CD4-positive, alpha-beta T cell (primary cell): ENCODE measurements at regions not wholly inside any gene's neighbourhood (a gene's known extent, or its start where the extent isn't known, plus 50 kb on each side); places are given as distances from the start of the nearest gene placed in this dataset.

Experiments
- ATAC-seq: fragments of 200-7000 bp; cut with Tn5 transposase; one replicate; pipeline ENCODE4 v1.10.0; 2022; ENCODE audit warnings: mild to moderate bottlenecking; ENCODE audit not compliant: poor library complexity
- CTCF ChIA-PET: fragments of 350-600 bp; sonication (Branson Sonifier 250); formaldehyde crosslinking; loops from one replicate; lab custom pipeline; 2021; ENCODE audit warnings: antibody characterized with exemption, inconsistent platforms; lab: Charles Lee
- POLR2A ChIA-PET: fragments of 350-600 bp; sonication (Branson Sonifier 250); formaldehyde crosslinking; loops from one replicate; lab custom pipeline; 2021; ENCODE audit warnings: antibody characterized with exemption, inconsistent platforms; lab: Charles Lee
- DNase-seq, 14 experiments: peaks; one replicate each; pipeline ENCODE4 v3.0.0-alpha.2; 2013 to 2020; ENCODE audit warnings: mixed read lengths in 2 of 14
- H3K27ac ChIP-seq, 2 donors: one replicate each; pipeline versions ENCODE4 v1.5.1 to v1.7.0; 2013; ENCODE audit warnings: low read length in 2 of 2, low read depth in 1 of 2, mild to moderate bottlenecking in 1 of 2
- H3K27me3 ChIP-seq, 2 experiments: 1 replicate in 1 of 2; 2 replicates in 1 of 2; pipeline versions ENCODE4 v1.6.1 to v1.7.0; 2013; ENCODE audit warnings: low read length in 2 of 2, control low read depth in 1 of 2, mild to moderate bottlenecking in 1 of 2, moderate library complexity in 1 of 2; ENCODE audit not compliant: insufficient read depth in 2 of 2, control insufficient read depth in 1 of 2
- H3K36me3 ChIP-seq: one replicate; pipeline ENCODE4 v1.6.1; 2013; ENCODE audit warnings: low read length, control low read depth; ENCODE audit not compliant: insufficient read depth
- H3K4me1 ChIP-seq: one replicate; pipeline ENCODE4 v1.6.1; 2013; ENCODE audit warnings: low read length, control low read depth; ENCODE audit not compliant: insufficient read depth
- H3K4me3 ChIP-seq: one replicate; pipeline ENCODE4 v1.5.1; 2013; ENCODE audit warnings: mild to moderate bottlenecking, low read length, moderate library complexity
- H3K9me3 ChIP-seq, 2 experiments: 1 replicate in 1 of 2; 2 replicates in 1 of 2; pipeline versions ENCODE4 v1.6.1 to v1.7.0; 2013; ENCODE audit warnings: low read length in 2 of 2, mild to moderate bottlenecking in 2 of 2, control low read depth in 1 of 2, moderate library complexity in 1 of 2; ENCODE audit not compliant: control insufficient read depth in 1 of 2, insufficient read depth in 1 of 2
- H3K27ac Mint-ChIP-seq: one replicate; pipeline ENCODE4 v1.8.0; 2020; ENCODE audit warnings: mixed read lengths
- H3K27me3 Mint-ChIP-seq: one replicate; pipeline ENCODE4 v1.8.0; 2021; ENCODE audit warnings: mixed read lengths
- H3K36me3 Mint-ChIP-seq: one replicate; pipeline ENCODE4 v1.8.0; 2021; ENCODE audit warnings: low read depth, mixed read lengths
- H3K4me1 Mint-ChIP-seq: one replicate; pipeline ENCODE4 v1.8.0; 2021; ENCODE audit warnings: low read depth, mixed read lengths
- H3K4me3 Mint-ChIP-seq: one replicate; pipeline ENCODE4 v1.8.0; 2020; ENCODE audit warnings: mild to moderate bottlenecking, mixed read lengths
- H3K9me3 Mint-ChIP-seq: one replicate; pipeline ENCODE4 v1.8.0; 2020; ENCODE audit warnings: mixed read lengths
- intact Hi-C, 2 experiments: fragments of 100-400 bp; cut with DNase I in 1 of 2; cut with micrococcal nuclease in 1 of 2; formaldehyde crosslinking; loops; one replicate each; pipeline versions ENCODE4 v1.15.1 to v1.9.0; 2023 to 2025; cut with DNase I, micrococcal nuclease
- TF ChIP-seq, protein P1 (sequence below): fragments of 200-600 bp; IDR thresholded peaks from one replicate; pipeline ENCODE4 v1.8.0; 2022; ENCODE audit warnings: antibody characterized with exemption, mild to moderate bottlenecking

- Histone ChIP-seq H3K9me3 (no peaks in the 10 kb centered on the region), H3K4me1 (no peaks in the 10 kb centered on the region), H3K36me3 (no peaks in the 10 kb centered on the region), H3K27me3 (no peaks in the 10 kb centered on the region), H3K4me3 (no peak overlapping the region), H3K27ac (no peak overlapping the region)
- no peak for ATAC-seq
- H3K27me3 Mint-ChIP-seq, result no peaks in the 10 kb centered on the region
- ChIA-PET CTCF (no interaction called here), POLR2A (interaction anchor here (0.9 kb wide), 1 partner anchor 12 kb away, joined by 3 read pairs; no protein-coding TSS in a partner anchor)
- intact Hi-C loops, result no loop called here
- H3K4me1 Mint-ChIP-seq, result no peaks in the 10 kb centered on the region
- TF ChIP-seq, protein P1, sequence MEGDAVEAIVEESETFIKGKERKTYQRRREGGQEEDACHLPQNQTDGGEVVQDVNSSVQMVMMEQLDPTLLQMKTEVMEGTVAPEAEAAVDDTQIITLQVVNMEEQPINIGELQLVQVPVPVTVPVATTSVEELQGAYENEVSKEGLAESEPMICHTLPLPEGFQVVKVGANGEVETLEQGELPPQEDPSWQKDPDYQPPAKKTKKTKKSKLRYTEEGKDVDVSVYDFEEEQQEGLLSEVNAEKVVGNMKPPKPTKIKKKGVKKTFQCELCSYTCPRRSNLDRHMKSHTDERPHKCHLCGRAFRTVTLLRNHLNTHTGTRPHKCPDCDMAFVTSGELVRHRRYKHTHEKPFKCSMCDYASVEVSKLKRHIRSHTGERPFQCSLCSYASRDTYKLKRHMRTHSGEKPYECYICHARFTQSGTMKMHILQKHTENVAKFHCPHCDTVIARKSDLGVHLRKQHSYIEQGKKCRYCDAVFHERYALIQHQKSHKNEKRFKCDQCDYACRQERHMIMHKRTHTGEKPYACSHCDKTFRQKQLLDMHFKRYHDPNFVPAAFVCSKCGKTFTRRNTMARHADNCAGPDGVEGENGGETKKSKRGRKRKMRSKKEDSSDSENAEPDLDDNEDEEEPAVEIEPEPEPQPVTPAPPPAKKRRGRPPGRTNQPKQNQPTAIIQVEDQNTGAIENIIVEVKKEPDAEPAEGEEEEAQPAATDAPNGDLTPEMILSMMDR, result no peak
- H3K4me3 Mint-ChIP-seq, result no peak overlapping the region
- H3K36me3 Mint-ChIP-seq, result no peaks in the 10 kb centered on the region
- no peak for DNase-seq
- H3K9me3 Mint-ChIP-seq, result no peaks in the 10 kb centered on the region
- H3K27ac Mint-ChIP-seq, result no peak overlapping the region
Observed at GRCh38 chr10:78964952-78965633, 103.7 kb upstream of the ZMIZ1 start.

DNA sequence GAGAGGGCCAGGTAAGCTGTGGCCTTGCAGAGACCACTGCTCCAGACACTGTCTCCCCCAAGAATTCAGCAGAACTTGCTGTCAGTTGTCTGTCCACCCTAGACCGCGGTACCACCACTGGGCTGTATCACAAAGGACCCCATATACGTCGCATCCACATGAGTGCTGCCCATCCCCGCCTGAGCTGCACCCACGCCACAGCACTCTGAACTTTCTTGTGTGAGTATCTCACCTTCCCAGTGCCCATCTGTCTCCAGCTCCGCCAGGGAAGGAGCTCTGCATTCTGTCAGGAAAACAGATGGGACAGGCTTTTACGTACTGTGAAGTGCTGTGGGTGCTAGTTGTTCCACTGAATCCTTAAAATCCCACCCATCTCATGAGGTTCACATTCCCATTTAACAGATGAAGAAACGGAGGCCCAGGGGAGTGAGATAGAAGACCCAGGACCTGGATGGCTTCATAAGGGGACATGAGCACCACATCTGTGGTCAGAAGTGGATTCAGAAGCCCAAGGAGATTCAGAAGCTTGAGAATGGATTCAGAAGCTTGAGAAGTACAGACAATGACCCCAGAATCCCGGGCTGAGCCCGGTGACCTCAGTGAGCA, 102.5 kb upstream of the ZMIZ1 start:
- Mint-ChIP-seq H3K4me1 (no peaks in the 10 kb centered on the region), H3K9me3 (no peaks in the 10 kb centered on the region), H3K27ac (no peak overlapping the region), H3K36me3 (no peaks in the 10 kb centered on the region), H3K4me3 (no peak overlapping the region), H3K27me3 (no peaks in the 10 kb centered on the region)
- Histone ChIP-seq H3K27ac (no peak overlapping the region), H3K9me3 (no peaks in the 10 kb centered on the region), H3K27me3 (no peaks in the 10 kb centered on the region), H3K4me3 (no peak overlapping the region), H3K4me1 (no peaks in the 10 kb centered on the region), H3K36me3 (no peaks in the 10 kb centered on the region)
- intact Hi-C loops, result no loop called here
- TF ChIP-seq, protein P1, result no peak
- DNase-seq, result no peak
- ChIA-PET CTCF (no interaction called here), POLR2A (no interaction called here)
- no peak for ATAC-seq

DNA sequence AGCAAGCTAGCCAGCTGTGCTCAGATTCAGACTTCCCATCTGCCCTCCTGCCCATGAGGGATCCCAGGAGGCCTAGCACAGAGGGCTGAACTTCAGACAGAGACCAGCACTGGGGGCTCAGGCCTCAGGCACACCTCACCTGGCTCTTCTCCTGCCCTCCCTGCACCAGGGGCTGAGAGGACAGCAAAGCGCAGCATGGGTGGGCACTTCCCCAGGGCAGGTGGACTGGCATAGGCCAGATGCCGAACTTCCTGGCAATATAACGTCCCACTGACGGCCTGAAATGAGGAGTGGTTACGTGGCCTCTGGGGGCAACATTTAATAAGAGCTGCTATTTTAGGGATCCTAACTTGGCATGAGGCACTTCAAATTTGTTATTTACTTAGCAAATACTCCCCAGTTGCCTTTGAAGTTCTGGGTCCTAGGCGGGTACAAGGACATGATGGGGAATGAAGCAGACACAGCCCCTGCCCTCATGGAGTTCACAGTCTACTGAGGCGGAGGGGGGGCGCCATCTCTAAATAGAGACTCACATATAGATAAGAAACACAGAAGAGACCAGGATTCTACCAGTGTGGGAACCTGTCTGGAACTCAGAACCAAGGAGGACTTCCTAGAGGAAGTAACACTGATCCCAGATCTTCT, 101.8 kb upstream of the ZMIZ1 start:
- Histone ChIP-seq H3K36me3 (no peaks in the 10 kb centered on the region), H3K4me3 (no peak overlapping the region), H3K4me1 (no peaks in the 10 kb centered on the region), H3K9me3 (no peaks in the 10 kb centered on the region), H3K27ac (no peak overlapping the region), H3K27me3 (no peaks in the 10 kb centered on the region)
- TF ChIP-seq, protein P1, result no peak
- Mint-ChIP-seq H3K36me3 (no peaks in the 10 kb centered on the region), H3K4me3 (no peak overlapping the region), H3K27ac (no peak overlapping the region), H3K4me1 (no peaks in the 10 kb centered on the region), H3K9me3 (no peaks in the 10 kb centered on the region), H3K27me3 (no peaks in the 10 kb centered on the region)
- ATAC-seq (no peak), DNase-seq (no peak)
- ChIA-PET CTCF (no interaction called here), POLR2A (no interaction called here)
- intact Hi-C loops, result no loop called here
